HG02938 (cell line): ENCODE measurements at regions not wholly inside any gene's neighbourhood (a gene's known extent, or its start where the extent isn't known, plus 50 kb on each side); places are given as distances from the start of the nearest gene placed in this dataset.
"Not testable (repeated sequence)": the region's sequence is repeated elsewhere in the genome, so short reads cannot be mapped to it uniquely, and the experiment has no call there.

Source experiments
- ATAC-seq: cut with Tn5 transposase; IDR thresholded peaks from one replicate; pipeline ENCODE4 v1.9.1; 2021; ENCODE audit warnings: mild to moderate bottlenecking, moderate library complexity; ENCODE audit not compliant: unreplicated experiment

- no peak for ATAC-seq
Observed at GRCh38 chr7:110413038-110413437, 677.9 kb upstream of the LRRN3 start.

- no peak for ATAC-seq
Observed at GRCh38 chr7:110417611-110418010, 673.3 kb upstream of the LRRN3 start.

GRCh38 chr7:110418659-110419280 is 672.2 kb upstream of the LRRN3 start:
- no peak for ATAC-seq

GRCh38 chr7:110420788-110421187 is 670.1 kb upstream of the LRRN3 start:
- ATAC-seq, result no peak

- no peak for ATAC-seq
Observed at GRCh38 chr7:110421490-110422241, 669.3 kb upstream of the LRRN3 start.

- no peak for ATAC-seq
Observed at GRCh38 chr7:110432061-110432553, 658.8 kb upstream of the LRRN3 start.

GRCh38 chr7:110438926-110439325 is 652.0 kb upstream of the LRRN3 start:
- ATAC-seq, result not testable (repeated sequence)

- ATAC-seq, result peak; percentile 89
Observed at GRCh38 chr7:110442381-110442837, 648.5 kb upstream of the LRRN3 start.

GRCh38 chr7:110446658-110447057 is 644.3 kb upstream of the LRRN3 start:
- ATAC-seq, result no peak

GRCh38 chr7:110448918-110449317 is 642.0 kb upstream of the LRRN3 start:
- ATAC-seq, result peak; percentile 62

- peak; percentile 70 for ATAC-seq
Observed at GRCh38 chr7:110454713-110455112, 636.2 kb upstream of the LRRN3 start.

- no peak for ATAC-seq
Observed at GRCh38 chr7:110461621-110462020, 629.3 kb upstream of the LRRN3 start.

GRCh38 chr7:110470420-110470819 is 620.5 kb upstream of the LRRN3 start:
- ATAC-seq, result no peak

GRCh38 chr7:110472419-110472818 is 618.5 kb upstream of the LRRN3 start:
- ATAC-seq, result not testable (repeated sequence)

- no peak for ATAC-seq
Observed at GRCh38 chr7:110480964-110481363, 610.0 kb upstream of the LRRN3 start.

GRCh38 chr7:110483553-110483952 is 607.4 kb upstream of the LRRN3 start:
- no peak for ATAC-seq

GRCh38 chr7:110484356-110484755 is 606.6 kb upstream of the LRRN3 start:
- ATAC-seq, result no peak

GRCh38 chr7:110486549-110486948 is 604.4 kb upstream of the LRRN3 start:
- peak; percentile 56 for ATAC-seq

- no peak for ATAC-seq
Observed at GRCh38 chr7:110502888-110503465, 588.0 kb upstream of the LRRN3 start.

- ATAC-seq, result no peak
Observed at GRCh38 chr7:110507369-110507768, 583.6 kb upstream of the LRRN3 start.

GRCh38 chr7:110507832-110508231 is 583.1 kb upstream of the LRRN3 start:
- ATAC-seq, result no peak
